K562 (cell line): ENCODE measurements at regions not wholly inside any gene's neighbourhood (a gene's known extent, or its start where the extent isn't known, plus 50 kb on each side); places are given as distances from the start of the nearest gene placed in this dataset.

Source experiments
- ATAC-seq: fragments of 200-7000 bp; cut with Tn5 transposase; 3 replicates; pipeline ENCODE4 v1.9.1; 2020; ENCODE audit warnings: moderate library complexity
- BruUV-seq: library from RNA; stranded (reverse); fragments of 400-500 nt; replicated peaks from 2 replicates; lab custom pipeline; 2021; lab: Mats Ljungman, UMichigan
- CTCF ChIA-PET: fragments of 300-600 bp; formaldehyde crosslinking; extraction: SDS; loops from one replicate; lab custom pipeline; 2021; ENCODE audit warnings: low intra/inter-chr PET ratio; lab: Yijun Ruan, JAX
- POLR2A ChIA-PET: fragments of 300-600, 350-650 bp; sonication (Branson Sonifier 250); formaldehyde crosslinking; extraction: SDS; loops from one replicate; lab custom pipeline; 2021; ENCODE audit warnings: antibody characterized with exemption, inconsistent platforms; lab: Yijun Ruan, JAX
- DNase-seq, 4 experiments: peaks; one replicate each; pipeline versions ENCODE4 v3.0.0 to v3.0.0-alpha.2; 2011 to 2018; ENCODE audit warnings: low spot score in 3 of 4, mixed read lengths in 3 of 4; ENCODE audit errors: extremely low read depth in 1 of 4
- FAIRE-seq: peaks from 2 replicates; lab custom pipeline; 2011; peaks lifted over from hg19 to GRCh38; lab: Jason Lieb, UNC
- H2AFZ ChIP-seq: 2 replicates; pipeline ENCODE4 v1.6.0; 2011; ENCODE audit warnings: low read depth, low read length, control low read depth, inconsistent platforms
- H3K27ac ChIP-seq: fragments of 200-600 bp; 3 replicates; pipeline ENCODE4 v1.8.0; 2011; ENCODE audit warnings: low read depth, mild to moderate bottlenecking, control low read depth, inconsistent platforms, low read length, moderate library complexity, mixed read lengths; ENCODE audit errors: extremely low read depth
- H3K27me3 ChIP-seq, 2 experiments: fragments of 300-600 bp in 1 of 2; 2 replicates in 1 of 2; 3 replicates in 1 of 2; pipeline versions ENCODE4 v1.6.0 to v1.8.0; 2011; ENCODE audit warnings: inconsistent platforms in 2 of 2, low read length in 2 of 2, mild to moderate bottlenecking in 1 of 2, mixed read lengths in 1 of 2, moderate library complexity in 1 of 2; ENCODE audit not compliant: control insufficient read depth in 2 of 2, insufficient read depth in 2 of 2
- H3K36me3 ChIP-seq: fragments of 300-600 bp; 3 replicates; pipeline ENCODE4 v1.8.0; 2011; ENCODE audit warnings: mild to moderate bottlenecking, low read length, inconsistent platforms; ENCODE audit not compliant: control insufficient read depth, insufficient read depth
- H3K4me1 ChIP-seq, 2 experiments: fragments of 200-600 bp in 1 of 2; replicated peaks in 1 of 2; 2 replicates in 1 of 2; 3 replicates in 1 of 2; pipeline versions ENCODE4 v1.5.1 to v1.8.0; 2011; ENCODE audit warnings: inconsistent platforms in 2 of 2, low read length in 2 of 2, mild to moderate bottlenecking in 1 of 2, mixed read lengths in 1 of 2, moderate library complexity in 1 of 2; ENCODE audit not compliant: control insufficient read depth in 2 of 2, insufficient read depth in 2 of 2
- H3K4me2 ChIP-seq: 2 replicates; pipeline ENCODE4 v1.6.1; 2011; ENCODE audit warnings: low read length, control low read depth, inconsistent platforms, mixed read lengths; ENCODE audit not compliant: insufficient read depth
- H3K4me3 ChIP-seq: fragments of 200-600 bp; sonication (generic), shearing (Covaris generic); 2 replicates; pipeline ENCODE4 v1.5.1; 2016; ENCODE audit warnings: control low read depth, inconsistent platforms
- H3K79me2 ChIP-seq: fragments of 200-600 bp; 3 replicates; pipeline ENCODE4 v1.8.0; 2011; ENCODE audit warnings: low read length, inconsistent platforms; ENCODE audit not compliant: control insufficient read depth, insufficient read depth
- H3K9ac ChIP-seq, 2 experiments: 2 replicates each; pipeline versions ENCODE4 v1.6.0 to v1.6.1; 2011; ENCODE audit warnings: low read depth in 2 of 2, low read length in 2 of 2, control low read depth in 1 of 2, inconsistent platforms in 1 of 2, mild to moderate bottlenecking in 1 of 2, mixed read lengths in 1 of 2; ENCODE audit not compliant: insufficient read depth in 1 of 2
- H3K9me1 ChIP-seq: one replicate; pipeline ENCODE4 v1.6.0; 2011; ENCODE audit warnings: inconsistent platforms, mild to moderate bottlenecking, low read length, moderate library complexity; ENCODE audit not compliant: control insufficient read depth, insufficient read depth
- H3K9me3 ChIP-seq: replicated peaks from 2 replicates; pipeline ENCODE4 v1.5.1; 2011; ENCODE audit warnings: low read depth, low read length, inconsistent platforms; ENCODE audit not compliant: control insufficient read depth, insufficient read depth
- H4K20me1 ChIP-seq: replicated peaks from 2 replicates; pipeline ENCODE4 v1.6.1; 2011; ENCODE audit warnings: low read length, inconsistent platforms, mixed read lengths; ENCODE audit not compliant: control insufficient read depth, insufficient read depth
- BRD9 ChIP-seq: fragments of 450-650 bp; IDR thresholded peaks from 2 replicates; pipeline ENCODE4 v1.6.1; 2018; ENCODE audit warnings: low read depth; ENCODE audit not compliant: partially characterized antibody
- CEBPB ChIP-seq: fragments of 450-650 bp; IDR thresholded peaks from 2 replicates; pipeline ENCODE4 v1.6.1; 2016; ENCODE audit warnings: missing genetic modification characterization, missing compliant biosample characterization
- DDX20 ChIP-seq: fragments of 450-650 bp; IDR thresholded peaks from 2 replicates; pipeline ENCODE4 v1.6.1; 2016; ENCODE audit warnings: missing genetic modification characterization, low read depth, mild to moderate bottlenecking, missing compliant biosample characterization, moderate library complexity
- DMBX1 ChIP-seq: fragments of 250-450 bp; sonication (Bioruptor Pico); IDR thresholded peaks from 2 replicates; pipeline ENCODE4 v1.8.0; 2022; ENCODE audit warnings: inconsistent platforms, mild to moderate bottlenecking, moderate library complexity, borderline replicate concordance
- GTF2A2 ChIP-seq: IDR thresholded peaks from 2 replicates; pipeline ENCODE4 v1.6.1; 2016; ENCODE audit warnings: mild to moderate bottlenecking, missing genetic modification characterization, missing compliant biosample characterization
- NR2C1 ChIP-seq, 2 experiments: fragments of 450-650 bp; IDR thresholded peaks; 2 replicates each; pipeline ENCODE4 v1.6.1; 2017; ENCODE audit warnings: mild to moderate bottlenecking in 2 of 2, antibody characterized with exemption in 1 of 2, inconsistent platforms in 1 of 2, missing compliant biosample characterization in 1 of 2, missing genetic modification characterization in 1 of 2
- PYGO2 ChIP-seq: fragments of 450-650 bp; IDR thresholded peaks from 2 replicates; pipeline ENCODE4 v1.6.1; 2016; ENCODE audit warnings: mild to moderate bottlenecking, missing genetic modification characterization, moderate library complexity, missing compliant biosample characterization
- SNIP1 ChIP-seq: fragments of 450-650 bp; IDR thresholded peaks from 2 replicates; pipeline ENCODE4 v1.7.1; 2017; ENCODE audit warnings: low read depth, mild to moderate bottlenecking
- SRF ChIP-seq, 2 experiments: fragments of 250-450, 450-650 bp in 1 of 2; sonication (Bioruptor Pico) in 1 of 2; sonication (generic) in 1 of 2; formaldehyde crosslinking; IDR thresholded peaks; 2 replicates each; pipeline versions ENCODE4 v1.5.0 to v1.5.1; 2020 to 2022; ENCODE audit warnings: mild to moderate bottlenecking in 1 of 2, missing genetic modification reagents in 1 of 2
- TAF1 ChIP-seq: IDR thresholded peaks from 2 replicates; pipeline ENCODE4 v1.6.1; 2011; ENCODE audit warnings: mild to moderate bottlenecking, low read length, moderate library complexity; ENCODE audit not compliant: insufficient read depth, control insufficient read depth, severe bottlenecking; ENCODE audit errors: extremely low read depth
- USF2 ChIP-seq: sonication (generic); formaldehyde crosslinking; IDR thresholded peaks from 2 replicates; pipeline ENCODE4 v1.5.0; 2020; ENCODE audit warnings: missing genetic modification reagents
- YBX1 ChIP-seq: fragments of 450-650 bp; IDR thresholded peaks from 2 replicates; pipeline ENCODE4 v1.7.1; 2016; ENCODE audit warnings: mild to moderate bottlenecking
- ZNF175 ChIP-seq: fragments of 200-800 bp; sonication (Bioruptor generic); IDR thresholded peaks from 2 replicates; pipeline ENCODE4 v1.6.1; 2016; ENCODE audit warnings: low read depth, mild to moderate bottlenecking, missing genetic modification characterization, missing compliant biosample characterization
- ZNF583 ChIP-seq: fragments of 250-450 bp; sonication (Bioruptor Pico); IDR thresholded peaks from 2 replicates; pipeline ENCODE4 v1.4.0; 2020
- ZNF639 ChIP-seq, 2 experiments: fragments of 200-800 bp in 1 of 2; sonication (Bioruptor generic) in 1 of 2; sonication (generic) in 1 of 2; formaldehyde crosslinking in 1 of 2; IDR thresholded peaks in 1 of 2; conservative IDR thresholded peaks in 1 of 2; 2 replicates each; pipeline versions ENCODE4 v1.5.0 to v1.6.1; 2016 to 2020; ENCODE audit warnings: missing compliant biosample characterization in 1 of 2, missing genetic modification characterization in 1 of 2, missing genetic modification reagents in 1 of 2
- ZNF740 ChIP-seq, 3 experiments: fragments of 200-800 bp in 1 of 3; sonication (Bioruptor generic) in 1 of 3; sonication (generic) in 1 of 3; formaldehyde crosslinking in 1 of 3; IDR thresholded peaks; 2 replicates each; pipeline versions ENCODE4 v1.6.1 to v1.8.0; 2016 to 2022; ENCODE audit warnings: mild to moderate bottlenecking in 2 of 3, missing compliant biosample characterization in 2 of 3, missing genetic modification characterization in 2 of 3, missing genetic modification reagents in 1 of 3
- WGBS: fragments of 100-300 bp; shearing (Covaris generic); methylation state at CpG from one replicate; pipeline ENCODE4 v1.1.6; 2016; ENCODE audit warnings: low coverage, mixed read lengths; ENCODE audit not compliant: insufficient coverage; ENCODE audit errors: missing lambda C conversion rate; 5-methylcytosine and 5-hydroxymethylcytosine counted together
- in situ Hi-C: fragments of 300-500 bp; cut with MboI; formaldehyde crosslinking; loops from 4 replicates; pipeline ENCODE4 v1.15.0; 2018; ENCODE audit warnings: inconsistent platforms, mixed read lengths
- intact Hi-C: fragments of 100-400 bp; cut with micrococcal nuclease; formaldehyde crosslinking; loops from 2 replicates; pipeline ENCODE4 v1.14.2; 2022
- TF ChIP-seq, protein P1 (sequence below): fragments of 250-450 bp; sonication (Bioruptor Pico); IDR thresholded peaks from 2 replicates; pipeline ENCODE4 v1.8.0; 2022; ENCODE audit warnings: moderate library complexity, mild to moderate bottlenecking, inconsistent platforms

DNA sequence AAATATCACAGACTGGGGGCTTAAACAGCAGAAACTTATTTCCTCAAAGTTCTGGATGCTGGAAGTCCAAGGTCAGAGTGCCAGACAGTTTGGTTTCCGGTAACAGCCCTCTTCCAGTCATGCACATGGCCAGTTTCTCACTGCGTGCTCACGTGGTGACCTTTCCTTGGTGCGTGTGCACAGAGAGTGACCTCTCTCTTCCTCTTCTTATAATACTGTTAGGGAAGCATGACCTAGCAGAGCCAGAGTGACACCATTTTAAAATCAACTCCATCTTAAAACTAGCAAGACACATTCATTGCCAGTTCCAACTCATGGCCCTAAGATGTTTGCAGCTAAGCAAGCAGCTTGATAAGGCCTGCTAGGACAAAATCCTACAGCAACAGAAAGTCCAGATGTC lies 221.5 kb upstream of the DAAM1 start:
- POLR2A ChIA-PET, result no interaction called here
- H2AFZ ChIP-seq, result no peak overlapping the region
- no TSS peak for BruUV-seq
- TF ChIP-seq PYGO2 (tag) (no peak), DDX20 (no peak), SRF (CRISPR knock-in tag; IDR thresholded peaks at IDR 0.05) (no peak), SNIP1 (no peak), ZNF583 (CRISPR knock-in tag) (no peak), GTF2A2 (peak; percentile 44; the same call in 1 of the 2 replicates), TAF1 (no peak), ZNF740 (CRISPR knock-in tag; IDR thresholded peaks at IDR 0.05) (no peak), ZNF740 (tag; IDR thresholded peaks at IDR 0.05) (0 out of 4 replicates have a peak, but pooled peaks of 1 of the 2 experiments have one; percentile 55), NR2C1 (IDR thresholded peaks at IDR 0.05) (no peak), NR2C1 (tag; IDR thresholded peaks at IDR 0.05) (0 out of 2 replicates have a peak, but pooled peaks have one; percentile 35), ZNF639 (CRISPR knock-in tag; conservative IDR thresholded peaks at IDR 0.05 in 1 of 2, IDR thresholded peaks at IDR 0.05 in 1 of 2) (peak in 1 of 2 experiments; percentile 60; a peak in 1 of 4 replicates), DMBX1 (CRISPR knock-in tag) (peak; percentile 57; the same call in 1 of the 2 replicates), CEBPB (tag) (no peak), USF2 (CRISPR knock-in tag) (no peak), ZNF175 (CRISPR knock-in tag) (peak; percentile 56; the same call in 1 of the 2 replicates), YBX1 (no peak), BRD9 (no peak)
- TF ChIP-seq, protein P1, sequence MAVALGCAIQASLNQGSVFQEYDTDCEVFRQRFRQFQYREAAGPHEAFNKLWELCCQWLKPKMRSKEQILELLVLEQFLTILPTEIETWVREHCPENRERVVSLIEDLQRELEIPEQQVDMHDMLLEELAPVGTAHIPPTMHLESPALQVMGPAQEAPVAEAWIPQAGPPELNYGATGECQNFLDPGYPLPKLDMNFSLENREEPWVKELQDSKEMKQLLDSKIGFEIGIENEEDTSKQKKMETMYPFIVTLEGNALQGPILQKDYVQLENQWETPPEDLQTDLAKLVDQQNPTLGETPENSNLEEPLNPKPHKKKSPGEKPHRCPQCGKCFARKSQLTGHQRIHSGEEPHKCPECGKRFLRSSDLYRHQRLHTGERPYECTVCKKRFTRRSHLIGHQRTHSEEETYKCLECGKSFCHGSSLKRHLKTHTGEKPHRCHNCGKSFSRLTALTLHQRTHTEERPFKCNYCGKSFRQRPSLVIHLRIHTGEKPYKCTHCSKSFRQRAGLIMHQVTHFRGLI (CRISPR knock-in tag), result peak; percentile 76; the same call in 1 of the 2 replicates

More for the DNA sequence above, 221.5 kb upstream of the DAAM1 start:
- no peaks in the 10 kb centered on the region for H3K36me3 ChIP-seq
- no peaks in the 10 kb centered on the region for H3K79me2 ChIP-seq
- H3K27me3 ChIP-seq, result no peaks in the 10 kb centered on the region
- H3K4me2 ChIP-seq, result no peak overlapping the region
- no peak overlapping the region for H3K9ac ChIP-seq
- CTCF ChIA-PET, result no interaction called here
- no peak overlapping the region for H3K27ac ChIP-seq
- 3% methylated on average over 4 of the region's 4 CpGs for WGBS
- ATAC-seq (no peak), FAIRE-seq (no peak), DNase-seq (no peak)
- no peaks in the 10 kb centered on the region for H3K4me1 ChIP-seq
- no peak overlapping the region for H3K4me3 ChIP-seq
- no peaks in the 10 kb centered on the region for H3K9me1 ChIP-seq
- intact Hi-C loops (no loop called here), in situ Hi-C loops (no loop called here)
- H4K20me1 ChIP-seq, result no peaks in the 10 kb centered on the region
- no peaks in the 10 kb centered on the region for H3K9me3 ChIP-seq
